ENCODE measurements at regions not wholly inside any gene's neighbourhood (a gene's known extent, or its start where the extent isn't known, plus 50 kb on each side); places are given as distances from the start of the nearest gene placed in this dataset.
"Not testable (repeated sequence)": the region's sequence is repeated elsewhere in the genome, so short reads cannot be mapped to it uniquely, and the experiment has no call there.

- DNase-seq = peak; percentile 26
Observed at GRCh38 chr4:103306870-103307375, 108.8 kb upstream of the CENPE start.

- DNase-seq = no peak
Observed at GRCh38 chr4:103305355-103305754, 107.2 kb upstream of the CENPE start.

GRCh38 chr4:103303011-103303410 lies 104.9 kb upstream of the CENPE start:
- no peak for DNase-seq

GRCh38 chr4:103292959-103293358 lies 94.8 kb upstream of the CENPE start:
- DNase-seq = no peak

- no peak for DNase-seq
Observed at GRCh38 chr4:103292373-103292772, 94.2 kb upstream of the CENPE start.

- DNase-seq = no peak
Observed at GRCh38 chr4:103289186-103289585, 91.0 kb upstream of the CENPE start.

- no peak for DNase-seq
Observed at GRCh38 chr4:103272174-103272573, 74.0 kb upstream of the CENPE start.

- DNase-seq = no peak
Observed at GRCh38 chr4:103268746-103269145, 70.6 kb upstream of the CENPE start.

- no peak for DNase-seq
Observed at GRCh38 chr4:103264905-103265304, 66.8 kb upstream of the CENPE start.

- not testable (repeated sequence) for DNase-seq
Observed at GRCh38 chr4:103256068-103256467, 57.9 kb upstream of the CENPE start.
